HG02642 (cell line): ENCODE measurements at regions not wholly inside any gene's neighbourhood (a gene's known extent, or its start where the extent isn't known, plus 50 kb on each side); places are given as distances from the start of the nearest gene placed in this dataset.

Experiments used
- ATAC-seq: cut with Tn5 transposase; IDR thresholded peaks from one replicate; pipeline ENCODE4 v1.9.1; 2021; ENCODE audit warnings: mild to moderate bottlenecking; ENCODE audit not compliant: unreplicated experiment, poor library complexity

GRCh38 chr10:4775808-4776207 is 50.2 kb upstream of the AKR1E2 start:
- no peak for ATAC-seq

GRCh38 chr10:4772202-4772570 is 53.8 kb upstream of the AKR1E2 start:
- ATAC-seq, result no peak

- ATAC-seq, result no peak
Observed at GRCh38 chr10:4771554-4772201, 54.3 kb upstream of the AKR1E2 start.

- no peak for ATAC-seq
Observed at GRCh38 chr10:4770801-4771553, 55.0 kb upstream of the AKR1E2 start.

GRCh38 chr10:4768416-4768815 is 57.6 kb upstream of the AKR1E2 start:
- ATAC-seq, result no peak

- ATAC-seq, result no peak
Observed at GRCh38 chr10:4767033-4767814, 58.8 kb upstream of the AKR1E2 start.

GRCh38 chr10:4766454-4766853 is 59.6 kb upstream of the AKR1E2 start:
- no peak for ATAC-seq

GRCh38 chr10:4765428-4765827 is 60.6 kb upstream of the AKR1E2 start:
- no peak for ATAC-seq

- no peak for ATAC-seq
Observed at GRCh38 chr10:4763960-4764428, 62.0 kb upstream of the AKR1E2 start.

GRCh38 chr10:4763513-4763912 is 62.5 kb upstream of the AKR1E2 start:
- no peak for ATAC-seq

GRCh38 chr10:4758256-4758655 is 67.8 kb upstream of the AKR1E2 start:
- ATAC-seq, result no peak

GRCh38 chr10:4755286-4755989 is 70.6 kb upstream of the AKR1E2 start:
- no peak for ATAC-seq

GRCh38 chr10:4754143-4754542 is 71.9 kb upstream of the AKR1E2 start:
- no peak for ATAC-seq

GRCh38 chr10:4751211-4751610 is 74.8 kb upstream of the AKR1E2 start:
- no peak for ATAC-seq

- no peak for ATAC-seq
Observed at GRCh38 chr10:4749271-4749574, 76.8 kb upstream of the AKR1E2 start.

GRCh38 chr10:4748491-4749270 is 77.3 kb upstream of the AKR1E2 start:
- ATAC-seq, result no peak

GRCh38 chr10:4742217-4742616 is 83.8 kb upstream of the AKR1E2 start:
- no peak for ATAC-seq

GRCh38 chr10:4740471-4740870 is 85.5 kb upstream of the AKR1E2 start:
- no peak for ATAC-seq

- ATAC-seq, result no peak
Observed at GRCh38 chr10:4736608-4737007, 89.4 kb upstream of the AKR1E2 start.

GRCh38 chr10:4736183-4736582 is 89.8 kb upstream of the AKR1E2 start:
- no peak for ATAC-seq
